CD8-positive, alpha-beta memory T cell (primary cell): ENCODE measurements at regions not wholly inside any gene's neighbourhood (a gene's known extent, or its start where the extent isn't known, plus 50 kb on each side); places are given as distances from the start of the nearest gene placed in this dataset.

Source experiments
- CTCF ChIA-PET: fragments of 350-600 bp; sonication (Branson Sonifier 250); formaldehyde crosslinking; loops from one replicate; lab custom pipeline; 2021; ENCODE audit warnings: antibody characterized with exemption; lab: Charles Lee
- POLR2A ChIA-PET: fragments of 350-600 bp; sonication (Branson Sonifier 250); formaldehyde crosslinking; loops from one replicate; lab custom pipeline; 2021; ENCODE audit warnings: antibody characterized with exemption; lab: Charles Lee
- DNase-seq, 5 donors: peaks; one replicate each; pipeline versions ENCODE4 v3.0.0 to v3.0.0-alpha.2; 2020 to 2022; ENCODE audit warnings: mixed read lengths in 1 of 5
- H3K27ac ChIP-seq: one replicate; pipeline ENCODE4 v1.7.0; 2013; ENCODE audit warnings: low read depth, mild to moderate bottlenecking, low read length, moderate library complexity
- H3K27me3 ChIP-seq: 2 replicates; pipeline ENCODE4 v1.7.0; 2013; ENCODE audit warnings: low read length, mild to moderate bottlenecking; ENCODE audit not compliant: insufficient read depth, poor library complexity, severe bottlenecking
- H3K36me3 ChIP-seq: 2 replicates; pipeline ENCODE4 v1.7.0; 2013; ENCODE audit warnings: mild to moderate bottlenecking, low read length, moderate library complexity; ENCODE audit not compliant: insufficient read depth
- H3K4me1 ChIP-seq: 2 replicates; pipeline ENCODE4 v1.7.0; 2013; ENCODE audit warnings: mild to moderate bottlenecking, low read length, moderate library complexity; ENCODE audit not compliant: insufficient read depth
- H3K4me3 ChIP-seq: 2 replicates; pipeline ENCODE4 v1.7.0; 2013; ENCODE audit warnings: mild to moderate bottlenecking, low read length
- H3K9me3 ChIP-seq: 2 replicates; pipeline ENCODE4 v1.7.0; 2013; ENCODE audit warnings: mild to moderate bottlenecking, low read length
- H3K27ac Mint-ChIP-seq, 8 donors: one replicate each; pipeline ENCODE4 v1.8.0; 2020 to 2021; ENCODE audit warnings: mixed read lengths in 8 of 8, mild to moderate bottlenecking in 6 of 8, inconsistent platforms in 3 of 8, moderate library complexity in 3 of 8
- H3K27me3 Mint-ChIP-seq, 2 donors: one replicate each; pipeline ENCODE4 v1.8.0; 2020 to 2021; ENCODE audit warnings: mixed read lengths in 2 of 2, mild to moderate bottlenecking in 1 of 2, moderate library complexity in 1 of 2
- H3K36me3 Mint-ChIP-seq, 3 donors: one replicate each; pipeline ENCODE4 v1.8.0; 2020 to 2021; ENCODE audit warnings: mixed read lengths in 3 of 3, inconsistent platforms in 1 of 3, mild to moderate bottlenecking in 1 of 3
- H3K4me1 Mint-ChIP-seq, 3 donors: one replicate each; pipeline ENCODE4 v1.8.0; 2020 to 2021; ENCODE audit warnings: mixed read lengths in 3 of 3, inconsistent platforms in 1 of 3, mild to moderate bottlenecking in 1 of 3
- H3K4me3 Mint-ChIP-seq, 7 donors: one replicate each; pipeline ENCODE4 v1.8.0; 2020 to 2021; ENCODE audit warnings: mixed read lengths in 7 of 7, mild to moderate bottlenecking in 6 of 7, moderate library complexity in 4 of 7, inconsistent platforms in 2 of 7
- H3K9me3 Mint-ChIP-seq, 5 donors: one replicate each; pipeline ENCODE4 v1.8.0; 2020 to 2022; ENCODE audit warnings: mixed read lengths in 5 of 5, mild to moderate bottlenecking in 3 of 5, moderate library complexity in 2 of 5, inconsistent platforms in 1 of 5

DNA sequence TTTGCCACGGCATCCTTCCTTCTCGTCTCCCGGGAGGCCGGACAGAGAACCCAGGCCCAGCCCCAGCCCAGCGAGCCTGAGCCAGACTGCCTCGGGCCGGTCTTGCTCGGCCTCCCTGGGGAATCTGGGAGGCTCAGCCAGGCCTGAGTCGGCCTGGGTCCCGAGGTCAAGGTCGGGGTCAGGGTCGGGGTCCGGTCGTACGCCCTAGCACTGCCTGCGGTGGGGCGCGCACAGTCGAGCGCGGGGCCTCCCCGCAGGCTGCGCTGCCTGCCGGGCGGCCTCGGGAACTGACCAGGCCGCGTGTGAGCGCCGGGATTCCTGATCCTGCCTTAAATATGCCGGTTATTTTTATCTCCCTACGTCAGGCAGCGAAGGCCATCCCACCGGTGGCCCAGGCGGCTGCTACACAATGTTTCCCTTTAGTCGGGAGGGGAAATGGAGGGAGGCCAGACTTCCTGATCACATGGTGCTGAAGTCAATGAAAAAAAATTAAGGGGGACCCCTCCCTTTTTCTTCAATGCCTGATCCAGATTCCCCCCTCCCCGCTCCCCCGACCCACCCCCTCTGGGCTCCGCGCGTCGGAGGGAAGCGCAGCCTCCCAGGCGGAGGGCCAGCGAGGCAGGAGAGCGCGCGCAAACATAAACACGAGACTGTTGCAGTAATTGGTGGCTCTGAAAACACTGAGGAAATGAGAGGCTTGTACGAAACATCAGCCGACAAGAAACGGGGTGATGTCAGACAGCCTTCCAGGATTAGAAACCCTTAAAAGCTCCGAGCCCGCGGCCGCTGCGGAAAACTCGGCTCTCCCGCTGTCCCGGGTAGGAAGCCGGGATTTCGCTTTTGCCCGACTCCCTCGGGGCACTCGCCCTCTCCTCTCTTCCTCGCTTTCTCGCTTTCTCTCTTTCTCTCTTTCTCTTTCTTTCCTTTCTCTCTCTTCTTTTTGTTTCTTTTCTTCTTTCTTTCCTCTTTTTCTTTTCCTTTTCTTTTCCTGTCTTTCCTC is 148.2 kb upstream of the KLF4 start:
- peaks cover 3% of the 10 kb centered on the region for H3K27me3 ChIP-seq
- peaks cover 3 to 12% (median 4%) of the 10 kb centered on the region in 5 donors for H3K9me3 Mint-ChIP-seq
- H3K27ac ChIP-seq: no peak overlapping the region
- no peak overlapping the region for H3K27ac Mint-ChIP-seq
- H3K9me3 ChIP-seq: no peaks in the 10 kb centered on the region
- ChIA-PET CTCF (no interaction called here), POLR2A (no interaction called here)
- H3K36me3 Mint-ChIP-seq: peaks cover 0 to 3% (median 0%) of the 10 kb centered on the region in 3 donors
- H3K27me3 Mint-ChIP-seq: peaks cover 19 to 36% of the 10 kb centered on the region in 2 donors
- DNase-seq: no peak
- peaks cover 5 to 12% (median 10%) of the 10 kb centered on the region in 3 donors for H3K4me1 Mint-ChIP-seq
- H3K4me3 Mint-ChIP-seq: peak overlapping the region in 1 of 7 donors; percentile 22
- H3K4me3 ChIP-seq: no peak overlapping the region
- no peaks in the 10 kb centered on the region for H3K36me3 ChIP-seq
- H3K4me1 ChIP-seq: no peaks in the 10 kb centered on the region

DNA sequence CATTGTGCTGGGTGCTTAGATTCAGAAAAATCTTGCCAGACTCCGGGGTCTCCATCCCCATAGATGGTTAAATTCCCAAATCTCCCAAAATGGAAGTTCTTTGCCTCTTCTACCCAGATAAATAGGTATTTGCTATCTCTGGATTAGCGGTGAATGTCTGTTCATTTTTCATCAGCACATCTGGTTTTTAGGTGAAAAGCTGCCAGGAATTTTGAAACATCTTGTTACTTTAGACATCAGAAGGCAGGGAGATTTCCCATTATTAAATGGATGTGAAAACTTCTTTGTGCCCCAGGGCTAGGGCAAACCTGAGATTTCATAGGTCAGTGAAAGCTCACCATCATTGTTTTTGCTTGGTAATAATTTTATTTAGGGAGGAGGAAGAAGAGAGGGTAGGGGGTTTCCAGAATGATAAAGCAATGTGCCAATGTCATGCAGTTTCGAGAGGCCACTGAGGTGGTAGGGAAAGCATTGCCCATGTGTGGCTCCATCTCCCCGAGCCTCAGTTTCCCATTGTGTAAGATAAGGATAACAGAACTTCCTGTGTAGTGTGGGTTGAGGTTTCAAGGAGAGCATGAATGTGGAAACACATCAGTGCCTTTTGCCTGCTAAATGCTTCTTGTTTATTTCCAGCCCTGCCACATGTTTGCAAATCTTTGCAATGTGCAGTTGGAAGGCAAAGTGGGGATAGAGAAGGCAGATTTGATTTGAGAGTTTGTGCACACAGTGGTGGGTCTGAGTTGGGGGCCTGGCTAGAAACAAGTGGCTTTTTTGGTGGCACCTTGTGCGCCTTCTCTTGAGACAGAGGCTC is 147.2 kb upstream of the KLF4 start:
- no peak overlapping the region for H3K4me3 ChIP-seq
- H3K27me3 ChIP-seq: peaks cover 3% of the 10 kb centered on the region
- no peaks in the 10 kb centered on the region for H3K9me3 ChIP-seq
- Mint-ChIP-seq H3K4me1 (peaks cover 5 to 12% (median 10%) of the 10 kb centered on the region in 3 donors), H3K4me3 (no peak overlapping the region), H3K27me3 (peaks cover 21 to 36% of the 10 kb centered on the region in 2 donors), H3K9me3 (peaks cover 0 to 13% (median 4%) of the 10 kb centered on the region in 5 donors), H3K27ac (no peak overlapping the region), H3K36me3 (peaks cover 0 to 3% (median 0%) of the 10 kb centered on the region in 3 donors)
- H3K27ac ChIP-seq: no peak overlapping the region
- POLR2A ChIA-PET: no interaction called here
- no peaks in the 10 kb centered on the region for H3K4me1 ChIP-seq
- no peaks in the 10 kb centered on the region for H3K36me3 ChIP-seq
- CTCF ChIA-PET: no interaction called here
- no peak for DNase-seq

DNA sequence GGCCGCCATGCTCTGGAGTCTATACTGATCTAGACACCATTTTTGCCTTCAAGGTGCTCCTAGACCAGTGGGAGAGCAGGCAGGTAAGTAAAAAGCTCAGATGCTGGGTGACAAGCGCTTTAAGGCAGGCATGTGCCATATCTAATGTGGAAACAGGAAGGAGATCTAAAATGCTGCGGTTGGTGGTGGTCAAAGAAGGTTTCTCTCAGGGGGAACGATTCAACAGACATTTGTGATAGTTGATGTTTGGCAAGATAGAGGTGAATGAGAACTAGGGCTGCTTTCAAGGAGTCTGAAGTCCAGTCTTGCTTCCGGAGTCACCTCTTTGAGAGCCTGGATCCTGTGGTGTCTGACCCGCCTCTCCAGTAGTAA is 146.2 kb upstream of the KLF4 start:
- POLR2A ChIA-PET: no interaction called here
- CTCF ChIA-PET: no interaction called here
- H3K4me3 ChIP-seq: no peak overlapping the region
- DNase-seq: no peak
- Mint-ChIP-seq H3K27ac (no peak overlapping the region), H3K4me3 (no peak overlapping the region), H3K9me3 (peaks cover 0 to 11% (median 4%) of the 10 kb centered on the region in 5 donors), H3K4me1 (peaks cover 5 to 12% (median 10%) of the 10 kb centered on the region in 3 donors), H3K27me3 (peaks cover 21 to 32% of the 10 kb centered on the region in 2 donors), H3K36me3 (peaks cover 0 to 1% (median 0%) of the 10 kb centered on the region in 3 donors)
- H3K9me3 ChIP-seq: no peaks in the 10 kb centered on the region
- no peaks in the 10 kb centered on the region for H3K4me1 ChIP-seq
- no peak overlapping the region for H3K27ac ChIP-seq
- no peaks in the 10 kb centered on the region for H3K27me3 ChIP-seq
- H3K36me3 ChIP-seq: no peaks in the 10 kb centered on the region

DNA sequence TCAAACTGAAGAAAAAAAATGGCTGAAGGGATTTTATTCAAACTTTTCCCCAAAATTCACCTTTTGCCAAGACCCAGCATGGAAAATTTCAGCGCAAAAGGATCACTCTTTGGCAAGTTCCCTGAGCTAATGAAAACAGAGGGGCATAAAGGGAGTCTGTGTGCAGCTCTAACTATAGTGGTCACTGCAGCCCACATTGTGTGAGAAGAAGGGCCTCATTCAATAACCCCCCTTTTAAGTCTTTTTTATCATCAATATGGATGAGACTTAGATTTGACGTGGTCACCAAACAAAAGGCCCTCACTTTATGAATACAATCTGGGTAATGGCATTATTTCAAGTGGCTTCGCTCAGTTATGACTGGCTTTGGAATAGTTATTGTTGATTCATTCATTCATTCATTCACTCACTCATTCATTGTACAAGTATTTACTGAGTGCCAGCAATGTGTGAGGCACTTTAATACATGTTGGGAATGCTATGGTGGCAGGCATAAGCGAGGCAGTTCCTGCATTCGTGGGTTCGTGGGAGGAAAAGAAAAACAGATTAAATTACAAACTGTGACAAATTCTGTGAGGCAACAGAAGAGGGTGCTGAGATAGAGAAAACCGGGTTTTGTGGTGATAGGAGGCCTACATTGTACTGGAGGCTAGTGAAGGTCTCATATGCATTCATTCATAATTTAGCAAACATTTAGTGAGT is 145.7 kb upstream of the KLF4 start:
- H3K4me3 Mint-ChIP-seq: no peak overlapping the region
- Histone ChIP-seq H3K4me1 (no peaks in the 10 kb centered on the region), H3K27me3 (no peaks in the 10 kb centered on the region), H3K4me3 (no peak overlapping the region), H3K9me3 (no peaks in the 10 kb centered on the region), H3K27ac (no peak overlapping the region), H3K36me3 (no peaks in the 10 kb centered on the region)
- no peaks in the 10 kb centered on the region for H3K36me3 Mint-ChIP-seq
- peaks cover 0 to 11% (median 2%) of the 10 kb centered on the region in 5 donors for H3K9me3 Mint-ChIP-seq
- H3K27ac Mint-ChIP-seq: no peak overlapping the region
- peaks cover 5 to 12% (median 10%) of the 10 kb centered on the region in 3 donors for H3K4me1 Mint-ChIP-seq
- ChIA-PET CTCF (no interaction called here), POLR2A (no interaction called here)
- no peak for DNase-seq
- peaks cover 21 to 27% of the 10 kb centered on the region in 2 donors for H3K27me3 Mint-ChIP-seq

DNA sequence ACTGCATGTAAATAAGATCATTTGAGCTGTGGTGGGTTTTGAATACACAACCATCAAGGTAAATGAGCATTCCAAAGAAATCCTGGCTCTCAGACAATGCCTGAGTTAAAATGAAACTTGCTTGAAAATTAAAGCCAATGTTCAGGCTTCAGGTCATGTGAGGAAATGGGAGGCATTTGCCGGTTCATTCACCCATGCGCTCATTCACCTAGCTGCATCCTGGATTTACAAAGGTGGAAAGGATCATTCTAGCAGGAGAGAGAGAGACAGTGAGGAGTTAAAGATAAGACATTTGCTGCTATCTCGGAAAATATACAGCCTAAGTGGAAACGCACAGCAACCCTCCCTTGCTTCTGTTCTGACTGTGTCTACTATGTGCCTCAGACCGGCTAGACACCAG is 143.8 kb upstream of the KLF4 start:
- Histone ChIP-seq H3K9me3 (no peaks in the 10 kb centered on the region), H3K27ac (no peak overlapping the region), H3K4me1 (no peaks in the 10 kb centered on the region), H3K27me3 (no peaks in the 10 kb centered on the region), H3K36me3 (no peaks in the 10 kb centered on the region), H3K4me3 (no peak overlapping the region)
- DNase-seq: no peak
- Mint-ChIP-seq H3K36me3 (no peaks in the 10 kb centered on the region), H3K9me3 (peaks cover 0 to 5% (median 4%) of the 10 kb centered on the region in 5 donors), H3K27ac (no peak overlapping the region), H3K27me3 (peaks cover 10 to 12% of the 10 kb centered on the region in 2 donors), H3K4me1 (peaks cover 2 to 4% (median 4%) of the 10 kb centered on the region in 3 donors), H3K4me3 (no peak overlapping the region)
- ChIA-PET CTCF (no interaction called here), POLR2A (no interaction called here)

DNA sequence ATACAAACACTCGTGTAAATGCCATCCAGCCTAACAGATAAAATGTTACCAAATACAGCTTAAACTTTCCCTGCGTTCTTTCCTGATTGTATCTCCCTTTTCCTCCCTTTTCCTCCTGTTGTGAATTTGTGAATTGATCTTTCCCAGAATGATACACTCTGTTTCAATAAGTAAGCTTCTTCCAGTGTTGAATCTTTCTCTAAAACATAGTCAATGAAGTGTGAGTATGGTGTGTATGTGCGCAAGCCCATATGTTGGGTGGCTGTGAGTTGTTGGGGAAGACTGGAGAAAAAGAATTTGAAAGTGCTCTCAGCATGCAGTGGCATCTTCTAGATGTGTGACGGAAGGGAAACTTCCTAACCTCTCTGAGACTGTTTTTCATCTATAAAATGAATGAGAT is 143.1 kb upstream of the KLF4 start:
- Histone ChIP-seq H3K9me3 (no peaks in the 10 kb centered on the region), H3K4me1 (no peaks in the 10 kb centered on the region), H3K27me3 (no peaks in the 10 kb centered on the region), H3K4me3 (no peak overlapping the region), H3K36me3 (no peaks in the 10 kb centered on the region), H3K27ac (no peak overlapping the region)
- H3K27me3 Mint-ChIP-seq: peaks cover 6 to 10% of the 10 kb centered on the region in 2 donors
- H3K4me1 Mint-ChIP-seq: no peaks in the 10 kb centered on the region
- ChIA-PET POLR2A (no interaction called here), CTCF (no interaction called here)
- H3K27ac Mint-ChIP-seq: no peak overlapping the region
- H3K9me3 Mint-ChIP-seq: peaks cover 0 to 5% (median 2%) of the 10 kb centered on the region in 5 donors
- DNase-seq: no peak
- no peak overlapping the region for H3K4me3 Mint-ChIP-seq
- no peaks in the 10 kb centered on the region for H3K36me3 Mint-ChIP-seq

DNA sequence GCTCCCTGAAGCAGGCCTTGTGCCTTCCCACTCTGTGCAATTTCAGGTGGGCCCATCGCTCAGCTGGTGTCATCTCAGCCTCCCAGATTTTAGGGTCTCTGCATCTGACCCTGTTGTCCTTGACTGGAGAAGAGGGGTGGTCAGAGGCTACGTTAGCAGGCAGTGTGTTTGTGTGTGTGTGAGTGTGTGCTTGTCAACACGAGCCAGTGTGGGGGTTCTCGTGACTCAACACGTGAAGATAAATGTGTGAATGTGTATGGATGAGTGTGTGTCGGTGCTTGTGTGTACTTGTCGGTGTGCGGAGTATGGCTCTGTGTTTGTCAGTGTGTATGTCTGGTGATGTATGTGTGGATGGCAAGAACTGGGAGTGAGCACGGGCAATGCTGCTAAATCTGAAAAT is 142.6 kb upstream of the KLF4 start:
- POLR2A ChIA-PET: no interaction called here
- CTCF ChIA-PET: no interaction called here
- DNase-seq: no peak
- Mint-ChIP-seq H3K27ac (no peak overlapping the region), H3K4me1 (no peaks in the 10 kb centered on the region), H3K4me3 (no peak overlapping the region), H3K27me3 (peaks cover 6 to 10% of the 10 kb centered on the region in 2 donors), H3K9me3 (peaks cover 0 to 5% (median 2%) of the 10 kb centered on the region in 5 donors), H3K36me3 (no peaks in the 10 kb centered on the region)
- H3K4me3 ChIP-seq: no peak overlapping the region
- no peak overlapping the region for H3K27ac ChIP-seq
- no peaks in the 10 kb centered on the region for H3K27me3 ChIP-seq
- no peaks in the 10 kb centered on the region for H3K9me3 ChIP-seq
- H3K4me1 ChIP-seq: no peaks in the 10 kb centered on the region
- no peaks in the 10 kb centered on the region for H3K36me3 ChIP-seq
